Gastrocnemius medialis (tissue), 4 donors: ENCODE measurements at regions not wholly inside any gene's neighbourhood (a gene's known extent, or its start where the extent isn't known, plus 50 kb on each side); places are given as distances from the start of the nearest gene placed in this dataset.

ENCODE experiments used
- ATAC-seq, 2 donors: fragments of 150-250 bp; one replicate each; pipeline ENCODE4 v1.9.1; 2016
- DNase-seq, 2 donors: peaks; one replicate each; pipeline ENCODE4 v3.0.0-alpha.2; 2019
- H3K27ac ChIP-seq, 4 donors: fragments of 200-600 bp; sonication (generic); 1 replicate in 1 of 4; 2 replicates in 3 of 4; pipeline ENCODE4 v1.5.1; 2016 to 2018; ENCODE audit warnings: mild to moderate bottlenecking in 2 of 4, moderate library complexity in 1 of 4
- H3K27me3 ChIP-seq, 3 donors: fragments of 200-600 bp; sonication (generic) in 2 of 3; 1 replicate in 1 of 3; 2 replicates in 2 of 3; pipeline versions ENCODE4 v1.5.1 to v1.6.0; 2016 to 2019; ENCODE audit warnings: mild to moderate bottlenecking in 1 of 3, moderate library complexity in 1 of 3
- H3K36me3 ChIP-seq, 2 donors: fragments of 200-600 bp; sonication (generic) in 1 of 2; one replicate each; pipeline ENCODE4 v1.5.1; 2017 to 2018
- H3K4me1 ChIP-seq, 2 donors: fragments of 200-600 bp; sonication (generic) in 1 of 2; one replicate each; pipeline ENCODE4 v1.5.1; 2016 to 2017; ENCODE audit warnings: mild to moderate bottlenecking in 2 of 2
- H3K4me3 ChIP-seq, 4 donors: fragments of 200-600 bp; sonication (generic) in 3 of 4; 1 replicate in 1 of 4; 2 replicates in 3 of 4; pipeline ENCODE4 v1.5.1; 2016 to 2019; ENCODE audit warnings: mild to moderate bottlenecking in 2 of 4
- H3K9me3 ChIP-seq, 3 donors: fragments of 200-600 bp; sonication (generic) in 2 of 3; 1 replicate in 1 of 3; 2 replicates in 2 of 3; pipeline ENCODE4 v1.5.1; 2016 to 2019
- CTCF ChIP-seq, 5 experiments: fragments of 450-650 bp in 3 of 5; fragments of 200-600 bp in 2 of 5; sonication (generic) in 2 of 5; IDR thresholded peaks in 4 of 5; conservative IDR thresholded peaks in 1 of 5; 1 replicate in 4 of 5; 2 replicates in 1 of 5; pipeline ENCODE4 v1.5.1; 2016 to 2019; ENCODE audit warnings: antibody characterized with exemption in 5 of 5, mild to moderate bottlenecking in 3 of 5, moderate library complexity in 3 of 5
- POLR2A ChIP-seq, 2 donors: fragments of 450-650 bp; IDR thresholded peaks; one replicate each; pipeline ENCODE4 v1.6.1; 2017; ENCODE audit warnings: antibody characterized with exemption in 2 of 2, mild to moderate bottlenecking in 2 of 2, moderate library complexity in 2 of 2
- in situ Hi-C, 4 donors: fragments of 200-750 bp; cut with MboI; loops; one replicate each; pipeline versions ENCODE4 v1.15.0 to v1.8.0; 2017; ENCODE audit warnings: low sequenced_read_pairs in 4 of 4
- intact Hi-C: fragments of 100-400 bp; cut with DNase I; formaldehyde crosslinking; loops from one replicate; pipeline ENCODE4 v1.15.1; 2023; ENCODE audit warnings: low total_unique reads

GRCh38 chr5:82910905-82911304, 166.3 kb downstream of the TMEM167A start:
- DNase-seq (no peak), ATAC-seq (no peak)
- TF ChIP-seq CTCF (IDR thresholded peaks at IDR 0.05 in 4 of 5, conservative IDR thresholded peaks at IDR 0.05 in 1 of 5) (no peak), POLR2A (IDR thresholded peaks at IDR 0.05) (no peak)
- Histone ChIP-seq H3K27me3 (no peaks in the 10 kb centered on the region), H3K9me3 (no peaks in the 10 kb centered on the region), H3K36me3 (no peaks in the 10 kb centered on the region), H3K4me1 (no peaks in the 10 kb centered on the region), H3K4me3 (no peak overlapping the region), H3K27ac (no peak overlapping the region)
- intact Hi-C loops: no loop called here
- in situ Hi-C loops: no loop called here

- intact Hi-C loops: no loop called here
- Histone ChIP-seq H3K27me3 (no peaks in the 10 kb centered on the region), H3K4me1 (no peaks in the 10 kb centered on the region), H3K27ac (no peak overlapping the region), H3K4me3 (no peak overlapping the region), H3K9me3 (no peaks in the 10 kb centered on the region), H3K36me3 (no peaks in the 10 kb centered on the region)
- DNase-seq (no peak), ATAC-seq (no peak)
- no peak for TF ChIP-seq CTCF (IDR thresholded peaks at IDR 0.05 in 4 of 5, conservative IDR thresholded peaks at IDR 0.05 in 1 of 5)
- TF ChIP-seq POLR2A (IDR thresholded peaks at IDR 0.05): no peak
- in situ Hi-C loops: no loop called here
Measured at GRCh38 chr5:82910491-82910890, 166.7 kb downstream of the TMEM167A start.

- ATAC-seq (no peak), DNase-seq (no peak)
- no peak overlapping the region for H3K27ac ChIP-seq
- H3K9me3 ChIP-seq: no peaks in the 10 kb centered on the region
- TF ChIP-seq POLR2A (IDR thresholded peaks at IDR 0.05) (no peak), CTCF (IDR thresholded peaks at IDR 0.05 in 4 of 5, conservative IDR thresholded peaks at IDR 0.05 in 1 of 5) (no peak)
- intact Hi-C loops: no loop called here
- H3K4me3 ChIP-seq: no peak overlapping the region
- no peaks in the 10 kb centered on the region for H3K4me1 ChIP-seq
- H3K36me3 ChIP-seq: no peaks in the 10 kb centered on the region
- in situ Hi-C loops: no loop called here
- H3K27me3 ChIP-seq: no peaks in the 10 kb centered on the region
Measured at GRCh38 chr5:82909771-82910170, 167.4 kb downstream of the TMEM167A start.

- H3K27me3 ChIP-seq: no peaks in the 10 kb centered on the region
- peaks cover 0 to 4% (median 0%) of the 10 kb centered on the region in 3 donors for H3K9me3 ChIP-seq
- ATAC-seq (no peak), DNase-seq (no peak)
- H3K27ac ChIP-seq: no peak overlapping the region
- in situ Hi-C loops (no loop called here), intact Hi-C loops (no loop called here)
- H3K4me1 ChIP-seq: no peaks in the 10 kb centered on the region
- no peak overlapping the region for H3K4me3 ChIP-seq
- TF ChIP-seq CTCF (IDR thresholded peaks at IDR 0.05 in 4 of 5, conservative IDR thresholded peaks at IDR 0.05 in 1 of 5): no peak
- TF ChIP-seq POLR2A (IDR thresholded peaks at IDR 0.05): no peak
- no peaks in the 10 kb centered on the region for H3K36me3 ChIP-seq
Measured at GRCh38 chr5:82905986-82906385, 171.2 kb downstream of the TMEM167A start.

GRCh38 chr5:82901281-82901888, 175.8 kb downstream of the TMEM167A start:
- H3K36me3 ChIP-seq: no peaks in the 10 kb centered on the region
- no peaks in the 10 kb centered on the region for H3K27me3 ChIP-seq
- no peak overlapping the region for H3K27ac ChIP-seq
- TF ChIP-seq POLR2A (IDR thresholded peaks at IDR 0.05) (no peak), CTCF (IDR thresholded peaks at IDR 0.05 in 4 of 5, conservative IDR thresholded peaks at IDR 0.05 in 1 of 5) (no peak)
- peaks cover 0 to 8% (median 0%) of the 10 kb centered on the region in 3 donors for H3K9me3 ChIP-seq
- H3K4me3 ChIP-seq: no peak overlapping the region
- DNase-seq (no peak), ATAC-seq (no peak)
- no peaks in the 10 kb centered on the region for H3K4me1 ChIP-seq
- intact Hi-C loops (no loop called here), in situ Hi-C loops (no loop called here)
